ENCODE measurements at regions not wholly inside any gene's neighbourhood (a gene's known extent, or its start where the extent isn't known, plus 50 kb on each side); places are given as distances from the start of the nearest gene placed in this dataset.

GRCh38 chr14:104369208-104369607, 210.4 kb upstream of the C14orf180 start:
- Mint-ChIP-seq H3K9me3 (ENCODE audit: insufficient read depth) (no peaks in the 10 kb centered on the region), H3K4me3 (no peak overlapping the region), H3K27ac (no peak overlapping the region), H3K4me1 (no peaks in the 10 kb centered on the region), H3K27me3 (peaks cover 3% of the 10 kb centered on the region)
- TF ChIP-seq EZH2 (IDR thresholded peaks at IDR 0.05; ENCODE audit: borderline replicate concordance, insufficient read depth, low read depth, low read length, poor library complexity, severe bottlenecking) (no peak), CTCF (IDR thresholded peaks at IDR 0.05) (no peak)
- Histone ChIP-seq H3K27me3 (replicated peaks in 1 of 4; ENCODE audit: control extremely low read depth in 1 of 4, control insufficient read depth in 3 of 4, insufficient read depth in 4 of 4, low read length in 3 of 4) (no peaks in the 10 kb centered on the region), H3K27ac (ENCODE audit: low read length in 2 of 2) (no peak overlapping the region), H3K9ac (ENCODE audit: low read length) (no peak overlapping the region), H3K36me3 (replicated peaks in 1 of 2; ENCODE audit: control extremely low read depth in 1 of 2, control insufficient read depth in 1 of 2, extremely low read depth in 1 of 2, insufficient read depth in 2 of 2, low read length in 1 of 2) (no peaks in the 10 kb centered on the region), H3K4me2 (replicated peaks; ENCODE audit: low read depth, low read length, poor library complexity, severe bottlenecking) (no peak overlapping the region), H3K79me2 (ENCODE audit: control insufficient read depth, insufficient read depth, low read length) (no peaks in the 10 kb centered on the region), H3K4me3 (ENCODE audit: control extremely low read depth in 1 of 5, extremely low read depth in 1 of 5, insufficient read depth in 1 of 5, low read depth in 2 of 5, low read length in 4 of 5) (no peak overlapping the region), H3K9me3 (ENCODE audit: control extremely low read depth in 1 of 3, control insufficient read depth in 2 of 3, insufficient read depth in 1 of 3, low read length in 2 of 3) (peaks cover 0 to 24% (median 0%) of the 10 kb centered on the region in 3 donors), H2AFZ (ENCODE audit: insufficient read depth, low read depth, low read length, poor library complexity, severe bottlenecking) (no peak overlapping the region), H3K4me1 (ENCODE audit: control insufficient read depth in 2 of 2, insufficient read depth in 2 of 2, low read length in 2 of 2) (no peaks in the 10 kb centered on the region), H4K20me1 (ENCODE audit: control insufficient read depth, insufficient read depth, low read length, poor library complexity, severe bottlenecking) (no peaks in the 10 kb centered on the region)
- no peak for ATAC-seq (ENCODE audit: low read depth)
- ChIA-PET POLR2A (no interaction called here), CTCF (interaction anchor here (0.7 kb wide), 1 partner anchor 239 kb away, joined by 5 read pairs; no protein-coding TSS in a partner anchor)
- intact Hi-C loops (cut with micrococcal nuclease): no loop called here
- no peak for DNase-seq
- 93% methylated on average over 3 of the region's 8 CpGs for WGBS (ENCODE audit: insufficient coverage)

- no peak overlapping the region for H3K27ac ChIP-seq (ENCODE audit: low read length in 2 of 2)
- Mint-ChIP-seq H3K27me3 (peaks cover 3% of the 10 kb centered on the region), H3K4me1 (no peaks in the 10 kb centered on the region), H3K9me3 (ENCODE audit: insufficient read depth) (no peaks in the 10 kb centered on the region), H3K27ac (no peak overlapping the region), H3K4me3 (no peak overlapping the region)
- DNase-seq (no peak), ATAC-seq (ENCODE audit: low read depth) (no peak)
- no peaks in the 10 kb centered on the region for H4K20me1 ChIP-seq (ENCODE audit: control insufficient read depth, insufficient read depth, low read length, poor library complexity, severe bottlenecking)
- H2AFZ ChIP-seq (ENCODE audit: insufficient read depth, low read depth, low read length, poor library complexity, severe bottlenecking): no peak overlapping the region
- intact Hi-C loops (cut with micrococcal nuclease): no loop called here
- H3K4me2 ChIP-seq (replicated peaks; ENCODE audit: low read depth, low read length, poor library complexity, severe bottlenecking): no peak overlapping the region
- ChIA-PET POLR2A (no interaction called here), CTCF (no interaction called here)
- H3K9ac ChIP-seq (ENCODE audit: low read length): no peak overlapping the region
- H3K27me3 ChIP-seq (replicated peaks in 1 of 4; ENCODE audit: control extremely low read depth in 1 of 4, control insufficient read depth in 3 of 4, insufficient read depth in 4 of 4, low read length in 3 of 4): no peaks in the 10 kb centered on the region
- TF ChIP-seq EZH2 (IDR thresholded peaks at IDR 0.05; ENCODE audit: borderline replicate concordance, insufficient read depth, low read depth, low read length, poor library complexity, severe bottlenecking) (no peak), CTCF (IDR thresholded peaks at IDR 0.05) (no peak)
- no peaks in the 10 kb centered on the region for H3K4me1 ChIP-seq (ENCODE audit: control insufficient read depth in 2 of 2, insufficient read depth in 2 of 2, low read length in 2 of 2)
- H3K36me3 ChIP-seq (replicated peaks in 1 of 2; ENCODE audit: control extremely low read depth in 1 of 2, control insufficient read depth in 1 of 2, extremely low read depth in 1 of 2, insufficient read depth in 2 of 2, low read length in 1 of 2): no peaks in the 10 kb centered on the region
- 86% methylated on average over 14 of the region's 22 CpGs for WGBS (ENCODE audit: insufficient coverage)
- peaks cover 0 to 17% (median 0%) of the 10 kb centered on the region in 3 donors for H3K9me3 ChIP-seq (ENCODE audit: control extremely low read depth in 1 of 3, control insufficient read depth in 2 of 3, insufficient read depth in 1 of 3, low read length in 2 of 3)
- no peak overlapping the region for H3K4me3 ChIP-seq (ENCODE audit: control extremely low read depth in 1 of 5, extremely low read depth in 1 of 5, insufficient read depth in 1 of 5, low read depth in 2 of 5, low read length in 4 of 5)
- no peaks in the 10 kb centered on the region for H3K79me2 ChIP-seq (ENCODE audit: control insufficient read depth, insufficient read depth, low read length)
These were observed 209.2 kb upstream of the C14orf180 start for GRCh38 chr14:104370256-104370870.
